Ishikawa (cell line): ENCODE measurements at regions not wholly inside any gene's neighbourhood (a gene's known extent, or its start where the extent isn't known, plus 50 kb on each side); places are given as distances from the start of the nearest gene placed in this dataset.

Source experiments
- CEBPB ChIP-seq: IDR thresholded peaks from 2 replicates; pipeline ENCODE4 v1.6.1; 2012
- CREB1 ChIP-seq: IDR thresholded peaks from 2 replicates; pipeline ENCODE4 v1.6.1; 2012; ENCODE audit warnings: low read depth
- EGR1 ChIP-seq: IDR thresholded peaks from 2 replicates; pipeline ENCODE4 v1.6.1; 2012
- EP300 ChIP-seq: IDR thresholded peaks from 2 replicates; pipeline ENCODE4 v1.6.1; 2012; ENCODE audit warnings: borderline replicate concordance
- FOXM1 ChIP-seq: IDR thresholded peaks from 2 replicates; pipeline ENCODE4 v1.6.1; 2012; ENCODE audit warnings: low read depth, borderline replicate concordance
- MAX ChIP-seq: IDR thresholded peaks from 2 replicates; pipeline ENCODE4 v1.6.1; 2012
- NFIC ChIP-seq: IDR thresholded peaks from 2 replicates; pipeline ENCODE4 v1.6.1; 2012
- RAD21 ChIP-seq: IDR thresholded peaks from 2 replicates; pipeline ENCODE4 v1.6.1; 2012; ENCODE audit warnings: low read depth
- REST ChIP-seq: IDR thresholded peaks from 2 replicates; pipeline ENCODE4 v1.6.1; 2012; ENCODE audit warnings: low read depth, mild to moderate bottlenecking
- TAF1 ChIP-seq: IDR thresholded peaks from 2 replicates; pipeline ENCODE4 v1.6.1; 2012; ENCODE audit warnings: low read depth, mild to moderate bottlenecking
- TCF12 ChIP-seq: IDR thresholded peaks from 2 replicates; pipeline ENCODE4 v1.6.1; 2012; ENCODE audit warnings: low read depth
- TEAD4 ChIP-seq: IDR thresholded peaks from 2 replicates; pipeline ENCODE4 v1.6.1; 2012
- USF1 ChIP-seq: IDR thresholded peaks from 2 replicates; pipeline ENCODE4 v1.6.1; 2012
- ZBTB7A ChIP-seq: IDR thresholded peaks from 2 replicates; pipeline ENCODE4 v1.6.1; 2012; ENCODE audit warnings: low read depth

GRCh38 chr20:22916021-22916842, 118.9 kb upstream of the SSTR4 start:
- TF ChIP-seq CREB1 (no peak), TCF12 (no peak), NFIC (no peak), CEBPB (no peak), EGR1 (no peak), RAD21 (no peak), TAF1 (no peak), USF1 (no peak), REST (no peak), ZBTB7A (no peak)

- TF ChIP-seq USF1 (no peak), RAD21 (no peak), TEAD4 (no peak), EGR1 (no peak), CREB1 (no peak), MAX (no peak), TAF1 (no peak), CEBPB (no peak), FOXM1 (no peak), NFIC (no peak)
These were observed 116.7 kb upstream of the SSTR4 start for GRCh38 chr20:22918286-22918983.

GRCh38 chr20:22920898-22921297, 114.2 kb upstream of the SSTR4 start:
- TF ChIP-seq REST (no peak), CEBPB (no peak), USF1 (no peak), EGR1 (no peak), TCF12 (no peak)

GRCh38 chr20:22921595-22922421, 113.3 kb upstream of the SSTR4 start:
- TF ChIP-seq EGR1 (no peak), RAD21 (no peak), MAX (no peak), EP300 (no peak), NFIC (no peak), USF1 (no peak), TEAD4 (no peak), FOXM1 (no peak), TAF1 (no peak), REST (no peak), CREB1 (no peak), CEBPB (no peak), ZBTB7A (no peak), TCF12 (no peak)
